Liver (tissue), 8 donors: ENCODE measurements at regions not wholly inside any gene's neighbourhood (a gene's known extent, or its start where the extent isn't known, plus 50 kb on each side); places are given as distances from the start of the nearest gene placed in this dataset.

Experiments used
- DNase-seq: peaks from one replicate; pipeline ENCODE4 v3.0.0-alpha.2; 2017; ENCODE audit warnings: low spot score
- H3K27ac ChIP-seq, 2 donors: one replicate each; pipeline ENCODE4 v1.7.0; 2013; ENCODE audit warnings: inconsistent platforms in 2 of 2, low read length in 2 of 2, control low read depth in 1 of 2, low read depth in 1 of 2, mild to moderate bottlenecking in 1 of 2
- H3K27me3 ChIP-seq, 4 donors: one replicate each; pipeline versions ENCODE4 v1.6.1 to v1.7.0; 2013; ENCODE audit warnings: low read length in 3 of 4, inconsistent platforms in 1 of 4, mild to moderate bottlenecking in 1 of 4, moderate library complexity in 1 of 4; ENCODE audit not compliant: control insufficient read depth in 4 of 4, insufficient read depth in 4 of 4
- H3K36me3 ChIP-seq, 4 donors: one replicate each; pipeline versions ENCODE4 v1.6.1 to v1.7.0; 2013; ENCODE audit warnings: low read length in 3 of 4, mild to moderate bottlenecking in 3 of 4, low read depth in 1 of 4, moderate library complexity in 1 of 4; ENCODE audit not compliant: control insufficient read depth in 4 of 4, insufficient read depth in 3 of 4
- H3K4me1 ChIP-seq, 4 donors: one replicate each; pipeline versions ENCODE4 v1.6.1 to v1.7.0; 2013; ENCODE audit warnings: low read length in 3 of 4, mild to moderate bottlenecking in 3 of 4, moderate library complexity in 1 of 4; ENCODE audit not compliant: control insufficient read depth in 4 of 4, insufficient read depth in 4 of 4
- H3K4me3 ChIP-seq, 3 donors: one replicate each; pipeline versions ENCODE4 v1.6.1 to v1.7.0; 2013; ENCODE audit warnings: low read length in 3 of 3, control low read depth in 1 of 3, low read depth in 1 of 3, mild to moderate bottlenecking in 1 of 3
- H3K9ac ChIP-seq, 2 donors: one replicate each; pipeline ENCODE4 v1.7.0; 2013; ENCODE audit warnings: low read length in 2 of 2, mild to moderate bottlenecking in 2 of 2, moderate library complexity in 2 of 2, control low read depth in 1 of 2, low read depth in 1 of 2
- H3K9me3 ChIP-seq, 4 donors: one replicate each; pipeline versions ENCODE4 v1.6.1 to v1.7.0; 2013; ENCODE audit warnings: low read length in 3 of 4; ENCODE audit not compliant: control insufficient read depth in 4 of 4
- FOXA1 ChIP-seq: IDR thresholded peaks from 2 replicates; pipeline ENCODE4 v1.6.1; 2016; ENCODE audit warnings: antibody characterized with exemption
- HNF4A ChIP-seq, 2 donors: conservative IDR thresholded peaks; 2 replicates each; pipeline ENCODE4 v1.6.1; 2016; ENCODE audit warnings: antibody characterized with exemption in 2 of 2, mild to moderate bottlenecking in 2 of 2
- NR2F2 ChIP-seq: IDR thresholded peaks from 2 replicates; pipeline ENCODE4 v1.6.1; 2016; ENCODE audit warnings: antibody characterized with exemption
- SP1 ChIP-seq: IDR thresholded peaks from 2 replicates; pipeline ENCODE4 v1.6.1; 2018; ENCODE audit warnings: antibody characterized with exemption, mild to moderate bottlenecking
- TAF1 ChIP-seq: conservative IDR thresholded peaks from 2 replicates; pipeline ENCODE4 v1.6.1; 2016; ENCODE audit warnings: antibody characterized with exemption, mild to moderate bottlenecking
- YY1 ChIP-seq: IDR thresholded peaks from 2 replicates; pipeline ENCODE4 v1.6.1; 2016; ENCODE audit warnings: antibody characterized with exemption, mild to moderate bottlenecking
- WGBS: extraction: QIAGEN DNeasy Blood & Tissue Kit; methylation state at CpG from one replicate; pipeline ENCODE4 v1.1.7; 2013; 5-methylcytosine and 5-hydroxymethylcytosine counted together
- TF ChIP-seq, protein P1 (sequence below): IDR thresholded peaks from 2 replicates; pipeline ENCODE4 v1.6.1; 2016; ENCODE audit warnings: antibody characterized with exemption, mild to moderate bottlenecking
- TF ChIP-seq, protein P2 (sequence below): fragments of 150-350 bp; IDR thresholded peaks from 2 replicates; pipeline ENCODE4 v1.5.1; 2017; ENCODE audit warnings: improper control_type of control experiment, low read depth, low read length; ENCODE audit not compliant: missing input control
- TF ChIP-seq, protein P3 (sequence below): IDR thresholded peaks from 2 replicates; pipeline ENCODE4 v1.6.1; 2016; ENCODE audit warnings: antibody characterized with exemption
- TF ChIP-seq, protein P4 (sequence below): IDR thresholded peaks from 2 replicates; pipeline ENCODE4 v1.6.1; 2016; ENCODE audit warnings: antibody characterized with exemption
- donor health status: healthy.
- donor health status: healthy.
- donor health status: healthy.
- donor health status: healthy.
- donor health status: healthy.

DNA sequence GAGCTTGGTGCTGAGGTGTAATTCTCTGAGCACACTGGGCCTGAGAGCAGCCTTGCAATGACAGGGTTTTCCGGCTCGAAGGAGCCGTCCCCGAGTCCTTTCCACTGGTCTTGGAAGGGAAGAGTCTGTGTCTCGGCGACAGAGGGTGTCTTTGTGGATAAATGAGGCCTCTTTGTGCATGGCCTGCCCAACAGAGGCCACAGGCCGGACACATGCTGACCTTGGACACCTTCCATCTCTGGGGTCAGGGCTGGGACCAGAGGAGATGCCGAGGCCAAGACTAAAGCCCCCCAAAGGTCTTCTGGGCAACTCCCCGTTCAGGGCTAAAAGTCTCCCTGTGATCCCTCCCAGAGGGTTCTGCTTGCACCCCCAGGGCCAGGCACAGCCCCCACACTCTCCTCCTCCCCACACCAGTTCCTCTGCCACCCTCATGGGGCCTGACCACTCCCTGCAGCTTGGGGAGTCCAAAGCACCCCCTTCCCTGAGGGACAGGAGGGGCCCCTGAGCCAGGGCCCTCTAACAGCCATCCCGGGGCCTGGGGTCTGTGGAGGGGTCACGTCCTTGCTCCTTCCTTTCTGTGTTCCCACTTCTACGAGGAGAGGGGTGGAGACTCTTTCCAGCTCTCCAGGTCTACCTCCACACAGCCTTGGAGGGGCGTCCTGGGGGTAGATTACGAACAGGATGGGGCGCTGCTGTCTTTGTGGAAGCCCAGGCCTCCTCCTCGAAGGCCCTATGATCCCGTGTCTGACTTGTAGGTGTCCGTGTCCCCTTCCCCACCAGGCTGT is 130.6 kb upstream of the FAM20C start:
- Histone ChIP-seq H3K4me3 (no peak overlapping the region), H3K4me1 (peaks cover 0 to 3% (median 0%) of the 10 kb centered on the region in 4 donors), H3K9ac (no peak overlapping the region), H3K27me3 (no peaks in the 10 kb centered on the region), H3K36me3 (no peaks in the 10 kb centered on the region), H3K27ac (no peak overlapping the region), H3K9me3 (no peaks in the 10 kb centered on the region)
- no peak for TF ChIP-seq NR2F2
- no peak for DNase-seq
- WGBS = 86% methylated on average over 18 of the region's 18 CpGs

DNA sequence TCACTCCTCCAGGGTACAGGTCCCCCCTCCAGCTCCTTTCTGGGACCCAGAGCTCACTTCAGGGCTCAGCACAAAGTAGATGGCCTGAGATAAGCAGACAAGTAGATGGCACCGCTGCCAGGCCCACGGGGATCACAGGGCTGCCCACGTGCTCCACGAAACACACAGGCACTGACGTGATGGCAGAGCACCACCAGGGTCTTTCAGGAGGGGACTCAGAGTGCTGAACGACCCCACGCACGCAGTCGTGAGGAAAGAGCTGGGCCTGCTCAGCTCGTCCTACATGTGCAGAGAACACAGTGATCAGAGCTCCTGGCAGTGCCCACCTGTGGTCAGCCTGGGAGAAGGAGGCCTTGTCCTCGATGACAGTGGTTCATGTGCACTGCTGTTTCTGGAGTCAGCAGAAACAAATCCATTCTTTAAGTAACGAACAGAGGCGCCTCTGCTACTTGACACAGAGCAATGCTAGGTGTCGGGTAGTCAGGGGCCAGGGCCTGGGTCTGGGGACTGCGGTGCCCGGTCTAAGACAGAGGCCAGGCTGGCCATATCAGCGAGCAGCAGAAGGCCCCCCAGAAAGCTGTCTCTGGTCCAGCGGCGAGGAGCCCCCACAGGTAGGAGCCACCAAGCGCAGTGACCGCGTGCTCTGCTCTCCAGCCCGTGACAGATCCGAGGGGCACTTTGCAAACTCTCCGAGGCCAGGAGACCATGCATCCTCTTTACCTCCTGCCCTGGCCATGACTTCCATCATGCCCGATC is 129.8 kb upstream of the FAM20C start:
- no peak for DNase-seq
- Histone ChIP-seq H3K27me3 (no peaks in the 10 kb centered on the region), H3K4me1 (peaks cover 0 to 3% (median 0%) of the 10 kb centered on the region in 4 donors), H3K27ac (no peak overlapping the region), H3K9ac (no peak overlapping the region), H3K9me3 (no peaks in the 10 kb centered on the region), H3K36me3 (no peaks in the 10 kb centered on the region), H3K4me3 (no peak overlapping the region)
- TF ChIP-seq SP1 (no peak), YY1 (no peak), HNF4A (conservative IDR thresholded peaks at IDR 0.05) (no peak), TAF1 (no peak), FOXA1 (no peak), NR2F2 (no peak)
- TF ChIP-seq, protein P1, sequence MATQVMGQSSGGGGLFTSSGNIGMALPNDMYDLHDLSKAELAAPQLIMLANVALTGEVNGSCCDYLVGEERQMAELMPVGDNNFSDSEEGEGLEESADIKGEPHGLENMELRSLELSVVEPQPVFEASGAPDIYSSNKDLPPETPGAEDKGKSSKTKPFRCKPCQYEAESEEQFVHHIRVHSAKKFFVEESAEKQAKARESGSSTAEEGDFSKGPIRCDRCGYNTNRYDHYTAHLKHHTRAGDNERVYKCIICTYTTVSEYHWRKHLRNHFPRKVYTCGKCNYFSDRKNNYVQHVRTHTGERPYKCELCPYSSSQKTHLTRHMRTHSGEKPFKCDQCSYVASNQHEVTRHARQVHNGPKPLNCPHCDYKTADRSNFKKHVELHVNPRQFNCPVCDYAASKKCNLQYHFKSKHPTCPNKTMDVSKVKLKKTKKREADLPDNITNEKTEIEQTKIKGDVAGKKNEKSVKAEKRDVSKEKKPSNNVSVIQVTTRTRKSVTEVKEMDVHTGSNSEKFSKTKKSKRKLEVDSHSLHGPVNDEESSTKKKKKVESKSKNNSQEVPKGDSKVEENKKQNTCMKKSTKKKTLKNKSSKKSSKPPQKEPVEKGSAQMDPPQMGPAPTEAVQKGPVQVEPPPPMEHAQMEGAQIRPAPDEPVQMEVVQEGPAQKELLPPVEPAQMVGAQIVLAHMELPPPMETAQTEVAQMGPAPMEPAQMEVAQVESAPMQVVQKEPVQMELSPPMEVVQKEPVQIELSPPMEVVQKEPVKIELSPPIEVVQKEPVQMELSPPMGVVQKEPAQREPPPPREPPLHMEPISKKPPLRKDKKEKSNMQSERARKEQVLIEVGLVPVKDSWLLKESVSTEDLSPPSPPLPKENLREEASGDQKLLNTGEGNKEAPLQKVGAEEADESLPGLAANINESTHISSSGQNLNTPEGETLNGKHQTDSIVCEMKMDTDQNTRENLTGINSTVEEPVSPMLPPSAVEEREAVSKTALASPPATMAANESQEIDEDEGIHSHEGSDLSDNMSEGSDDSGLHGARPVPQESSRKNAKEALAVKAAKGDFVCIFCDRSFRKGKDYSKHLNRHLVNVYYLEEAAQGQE = no peak
- TF ChIP-seq, protein P2, sequence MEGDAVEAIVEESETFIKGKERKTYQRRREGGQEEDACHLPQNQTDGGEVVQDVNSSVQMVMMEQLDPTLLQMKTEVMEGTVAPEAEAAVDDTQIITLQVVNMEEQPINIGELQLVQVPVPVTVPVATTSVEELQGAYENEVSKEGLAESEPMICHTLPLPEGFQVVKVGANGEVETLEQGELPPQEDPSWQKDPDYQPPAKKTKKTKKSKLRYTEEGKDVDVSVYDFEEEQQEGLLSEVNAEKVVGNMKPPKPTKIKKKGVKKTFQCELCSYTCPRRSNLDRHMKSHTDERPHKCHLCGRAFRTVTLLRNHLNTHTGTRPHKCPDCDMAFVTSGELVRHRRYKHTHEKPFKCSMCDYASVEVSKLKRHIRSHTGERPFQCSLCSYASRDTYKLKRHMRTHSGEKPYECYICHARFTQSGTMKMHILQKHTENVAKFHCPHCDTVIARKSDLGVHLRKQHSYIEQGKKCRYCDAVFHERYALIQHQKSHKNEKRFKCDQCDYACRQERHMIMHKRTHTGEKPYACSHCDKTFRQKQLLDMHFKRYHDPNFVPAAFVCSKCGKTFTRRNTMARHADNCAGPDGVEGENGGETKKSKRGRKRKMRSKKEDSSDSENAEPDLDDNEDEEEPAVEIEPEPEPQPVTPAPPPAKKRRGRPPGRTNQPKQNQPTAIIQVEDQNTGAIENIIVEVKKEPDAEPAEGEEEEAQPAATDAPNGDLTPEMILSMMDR = no peak
- TF ChIP-seq, protein P3, sequence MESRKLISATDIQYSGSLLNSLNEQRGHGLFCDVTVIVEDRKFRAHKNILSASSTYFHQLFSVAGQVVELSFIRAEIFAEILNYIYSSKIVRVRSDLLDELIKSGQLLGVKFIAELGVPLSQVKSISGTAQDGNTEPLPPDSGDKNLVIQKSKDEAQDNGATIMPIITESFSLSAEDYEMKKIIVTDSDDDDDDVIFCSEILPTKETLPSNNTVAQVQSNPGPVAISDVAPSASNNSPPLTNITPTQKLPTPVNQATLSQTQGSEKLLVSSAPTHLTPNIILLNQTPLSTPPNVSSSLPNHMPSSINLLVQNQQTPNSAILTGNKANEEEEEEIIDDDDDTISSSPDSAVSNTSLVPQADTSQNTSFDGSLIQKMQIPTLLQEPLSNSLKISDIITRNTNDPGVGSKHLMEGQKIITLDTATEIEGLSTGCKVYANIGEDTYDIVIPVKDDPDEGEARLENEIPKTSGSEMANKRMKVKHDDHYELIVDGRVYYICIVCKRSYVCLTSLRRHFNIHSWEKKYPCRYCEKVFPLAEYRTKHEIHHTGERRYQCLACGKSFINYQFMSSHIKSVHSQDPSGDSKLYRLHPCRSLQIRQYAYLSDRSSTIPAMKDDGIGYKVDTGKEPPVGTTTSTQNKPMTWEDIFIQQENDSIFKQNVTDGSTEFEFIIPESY = no peak
- TF ChIP-seq, protein P4, sequence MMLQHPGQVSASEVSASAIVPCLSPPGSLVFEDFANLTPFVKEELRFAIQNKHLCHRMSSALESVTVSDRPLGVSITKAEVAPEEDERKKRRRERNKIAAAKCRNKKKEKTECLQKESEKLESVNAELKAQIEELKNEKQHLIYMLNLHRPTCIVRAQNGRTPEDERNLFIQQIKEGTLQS = no peak
- WGBS = 93% methylated on average over 26 of the region's 26 CpGs
